ENCODE measurements at regions not wholly inside any gene's neighbourhood (a gene's known extent, or its start where the extent isn't known, plus 50 kb on each side); places are given as distances from the start of the nearest gene placed in this dataset.

DNA sequence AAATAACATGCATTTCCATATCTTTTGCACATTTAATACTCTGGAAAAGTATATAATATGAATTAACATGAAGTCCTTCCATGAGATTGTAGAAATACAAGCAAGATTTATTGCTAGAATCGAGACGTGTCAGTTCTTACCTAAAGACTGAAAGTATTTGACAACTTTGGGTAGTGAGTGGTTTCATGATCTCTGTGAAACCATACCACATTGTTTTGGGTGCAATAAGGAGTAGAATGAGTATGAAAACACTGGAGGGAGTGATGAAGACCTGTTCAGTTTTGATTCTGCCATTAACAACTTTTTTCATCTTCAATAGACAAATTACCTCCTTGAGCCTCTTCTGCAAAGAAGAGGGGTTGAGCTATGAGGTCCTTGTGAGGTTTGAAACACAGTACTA lies 133.7 kb downstream of the NUDT12 start:
- TF ChIP-seq, protein P1, sequence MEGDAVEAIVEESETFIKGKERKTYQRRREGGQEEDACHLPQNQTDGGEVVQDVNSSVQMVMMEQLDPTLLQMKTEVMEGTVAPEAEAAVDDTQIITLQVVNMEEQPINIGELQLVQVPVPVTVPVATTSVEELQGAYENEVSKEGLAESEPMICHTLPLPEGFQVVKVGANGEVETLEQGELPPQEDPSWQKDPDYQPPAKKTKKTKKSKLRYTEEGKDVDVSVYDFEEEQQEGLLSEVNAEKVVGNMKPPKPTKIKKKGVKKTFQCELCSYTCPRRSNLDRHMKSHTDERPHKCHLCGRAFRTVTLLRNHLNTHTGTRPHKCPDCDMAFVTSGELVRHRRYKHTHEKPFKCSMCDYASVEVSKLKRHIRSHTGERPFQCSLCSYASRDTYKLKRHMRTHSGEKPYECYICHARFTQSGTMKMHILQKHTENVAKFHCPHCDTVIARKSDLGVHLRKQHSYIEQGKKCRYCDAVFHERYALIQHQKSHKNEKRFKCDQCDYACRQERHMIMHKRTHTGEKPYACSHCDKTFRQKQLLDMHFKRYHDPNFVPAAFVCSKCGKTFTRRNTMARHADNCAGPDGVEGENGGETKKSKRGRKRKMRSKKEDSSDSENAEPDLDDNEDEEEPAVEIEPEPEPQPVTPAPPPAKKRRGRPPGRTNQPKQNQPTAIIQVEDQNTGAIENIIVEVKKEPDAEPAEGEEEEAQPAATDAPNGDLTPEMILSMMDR (IDR thresholded peaks at IDR 0.05): no peak
- TF ChIP-seq POLR2A (IDR thresholded peaks at IDR 0.05): no peak
